PC-3 (cell line): ENCODE measurements at regions not wholly inside any gene's neighbourhood (a gene's known extent, or its start where the extent isn't known, plus 50 kb on each side); places are given as distances from the start of the nearest gene placed in this dataset.

Experiments used
- EZH2phosphoT487 ChIP-seq: fragments of 300-600 bp; sonication (generic); IDR thresholded peaks from 2 replicates; pipeline ENCODE4 v1.6.1; 2018; ENCODE audit warnings: mild to moderate bottlenecking, antibody characterized with exemption, low read length, borderline replicate concordance
- TF ChIP-seq, protein P1 (sequence below): fragments of 300-600 bp; sonication (generic); conservative IDR thresholded peaks from 2 replicates; pipeline ENCODE4 v1.5.1; 2017; ENCODE audit warnings: antibody characterized with exemption, low read depth, mild to moderate bottlenecking, low read length

DNA sequence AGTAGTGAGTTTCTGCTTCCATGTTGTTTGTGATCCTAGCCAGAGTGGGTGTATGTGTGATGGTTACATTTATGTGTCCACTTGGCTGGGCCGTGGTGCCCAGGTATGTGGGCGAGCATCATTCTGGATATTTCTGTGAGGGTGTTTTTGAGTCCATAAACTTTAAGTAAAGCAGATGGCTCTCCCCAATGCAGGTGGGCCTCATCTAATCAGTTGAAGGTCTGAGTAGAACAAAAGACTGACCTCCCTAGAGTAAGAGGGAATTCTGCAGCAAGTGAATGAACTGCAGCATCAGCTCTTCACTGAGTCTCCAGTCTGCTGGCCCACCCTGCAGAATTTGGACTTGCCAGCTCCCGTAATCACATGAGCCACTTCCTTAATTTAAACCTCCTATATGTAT, 571.9 kb downstream of the ACTR3B start:
- TF ChIP-seq, protein P1, sequence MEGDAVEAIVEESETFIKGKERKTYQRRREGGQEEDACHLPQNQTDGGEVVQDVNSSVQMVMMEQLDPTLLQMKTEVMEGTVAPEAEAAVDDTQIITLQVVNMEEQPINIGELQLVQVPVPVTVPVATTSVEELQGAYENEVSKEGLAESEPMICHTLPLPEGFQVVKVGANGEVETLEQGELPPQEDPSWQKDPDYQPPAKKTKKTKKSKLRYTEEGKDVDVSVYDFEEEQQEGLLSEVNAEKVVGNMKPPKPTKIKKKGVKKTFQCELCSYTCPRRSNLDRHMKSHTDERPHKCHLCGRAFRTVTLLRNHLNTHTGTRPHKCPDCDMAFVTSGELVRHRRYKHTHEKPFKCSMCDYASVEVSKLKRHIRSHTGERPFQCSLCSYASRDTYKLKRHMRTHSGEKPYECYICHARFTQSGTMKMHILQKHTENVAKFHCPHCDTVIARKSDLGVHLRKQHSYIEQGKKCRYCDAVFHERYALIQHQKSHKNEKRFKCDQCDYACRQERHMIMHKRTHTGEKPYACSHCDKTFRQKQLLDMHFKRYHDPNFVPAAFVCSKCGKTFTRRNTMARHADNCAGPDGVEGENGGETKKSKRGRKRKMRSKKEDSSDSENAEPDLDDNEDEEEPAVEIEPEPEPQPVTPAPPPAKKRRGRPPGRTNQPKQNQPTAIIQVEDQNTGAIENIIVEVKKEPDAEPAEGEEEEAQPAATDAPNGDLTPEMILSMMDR = no peak
- TF ChIP-seq EZH2phosphoT487 = no peak
